Spleen (tissue), 11 donors: ENCODE measurements at regions not wholly inside any gene's neighbourhood (a gene's known extent, or its start where the extent isn't known, plus 50 kb on each side); places are given as distances from the start of the nearest gene placed in this dataset.

Source experiments
- DNase-seq: peaks from one replicate; pipeline ENCODE4 v3.0.0-alpha.2; 2020
- H3K27ac ChIP-seq, 8 donors: fragments of 200-600 bp; sonication (generic) in 7 of 8; 1 replicate in 4 of 8; 2 replicates in 4 of 8; pipeline versions ENCODE4 v1.5.0 to v1.8.0; 2016 to 2021; ENCODE audit warnings: inconsistent platforms in 4 of 8, mild to moderate bottlenecking in 4 of 8, moderate library complexity in 1 of 8
- H3K27me3 ChIP-seq, 7 donors: fragments of 200-600 bp; sonication (generic) in 6 of 7; replicated peaks in 1 of 7; 1 replicate in 4 of 7; 2 replicates in 3 of 7; pipeline versions ENCODE4 v1.5.0 to v1.8.0; 2016 to 2021; ENCODE audit warnings: inconsistent platforms in 3 of 7, mild to moderate bottlenecking in 1 of 7
- H3K36me3 ChIP-seq, 6 donors: fragments of 200-600 bp; sonication (generic) in 5 of 6; 1 replicate in 4 of 6; 2 replicates in 2 of 6; pipeline versions ENCODE4 v1.5.0 to v1.8.0; 2016 to 2021; ENCODE audit warnings: inconsistent platforms in 2 of 6
- H3K4me1 ChIP-seq, 6 donors: fragments of 200-600 bp; sonication (generic) in 5 of 6; 1 replicate in 3 of 6; 2 replicates in 3 of 6; pipeline versions ENCODE4 v1.5.0 to v1.8.0; 2016 to 2021; ENCODE audit warnings: inconsistent platforms in 3 of 6
- H3K4me3 ChIP-seq, 8 donors: fragments of 200-600 bp; sonication (generic) in 7 of 8; 1 replicate in 4 of 8; 2 replicates in 4 of 8; pipeline versions ENCODE4 v1.5.0 to v1.8.0; 2016 to 2021; ENCODE audit warnings: inconsistent platforms in 4 of 8, mild to moderate bottlenecking in 4 of 8, moderate library complexity in 2 of 8
- H3K9me3 ChIP-seq, 8 donors: fragments of 200-600 bp; sonication (generic) in 7 of 8; 1 replicate in 4 of 8; 2 replicates in 4 of 8; pipeline versions ENCODE4 v1.5.0 to v1.8.0; 2016 to 2021; ENCODE audit warnings: inconsistent platforms in 4 of 8
- CTCF ChIP-seq, 11 experiments: fragments of 200-600 bp in 7 of 11; fragments of 450-650 bp in 4 of 11; sonication (generic) in 4 of 11; IDR thresholded peaks in 8 of 11; conservative IDR thresholded peaks in 3 of 11; 1 replicate in 7 of 11; 2 replicates in 4 of 11; pipeline versions ENCODE4 v1.4.0 to v1.8.0; 2016 to 2021; ENCODE audit warnings: antibody characterized with exemption in 11 of 11, inconsistent platforms in 4 of 11, mild to moderate bottlenecking in 1 of 11
- POLR2A ChIP-seq, 3 donors: fragments of 450-650 bp; IDR thresholded peaks; one replicate each; pipeline ENCODE4 v1.5.1; 2017; ENCODE audit warnings: antibody characterized with exemption in 3 of 3, mild to moderate bottlenecking in 1 of 3
- POLR2AphosphoS5 ChIP-seq, 3 donors: sonication (generic); formaldehyde crosslinking; IDR thresholded peaks; one replicate each; pipeline ENCODE4 v1.5.1; 2017; ENCODE audit warnings: antibody characterized with exemption in 3 of 3
- WGBS, 5 donors: extraction: QIAGEN DNeasy Blood & Tissue Kit in 3 of 5; methylation state at CpG; one replicate each; pipeline versions ENCODE4 v1.1.5 to v1.1.7; 2013 to 2018; 5-methylcytosine and 5-hydroxymethylcytosine counted together
- intact Hi-C: fragments of 100-400 bp; cut with DNase I; formaldehyde crosslinking; loops from one replicate; pipeline ENCODE4 v1.15.0; 2023; ENCODE audit warnings: low total_unique reads
- donor health status: healthy with polysubstance abuse.
- donor health status: DM: no; HTN: no; CAD: no; lungs with moderate emphysema.
- donor health status: DM: no; HTN: no; CAD: no.
- donor health status: Bipolar disorder and iron deficiency.
- donor health status: healthy.
- donor health status: DM: no; HTN: no; CAD: no.
- donor health status: DM: yes; HTN: yes; CAD: no.

DNA sequence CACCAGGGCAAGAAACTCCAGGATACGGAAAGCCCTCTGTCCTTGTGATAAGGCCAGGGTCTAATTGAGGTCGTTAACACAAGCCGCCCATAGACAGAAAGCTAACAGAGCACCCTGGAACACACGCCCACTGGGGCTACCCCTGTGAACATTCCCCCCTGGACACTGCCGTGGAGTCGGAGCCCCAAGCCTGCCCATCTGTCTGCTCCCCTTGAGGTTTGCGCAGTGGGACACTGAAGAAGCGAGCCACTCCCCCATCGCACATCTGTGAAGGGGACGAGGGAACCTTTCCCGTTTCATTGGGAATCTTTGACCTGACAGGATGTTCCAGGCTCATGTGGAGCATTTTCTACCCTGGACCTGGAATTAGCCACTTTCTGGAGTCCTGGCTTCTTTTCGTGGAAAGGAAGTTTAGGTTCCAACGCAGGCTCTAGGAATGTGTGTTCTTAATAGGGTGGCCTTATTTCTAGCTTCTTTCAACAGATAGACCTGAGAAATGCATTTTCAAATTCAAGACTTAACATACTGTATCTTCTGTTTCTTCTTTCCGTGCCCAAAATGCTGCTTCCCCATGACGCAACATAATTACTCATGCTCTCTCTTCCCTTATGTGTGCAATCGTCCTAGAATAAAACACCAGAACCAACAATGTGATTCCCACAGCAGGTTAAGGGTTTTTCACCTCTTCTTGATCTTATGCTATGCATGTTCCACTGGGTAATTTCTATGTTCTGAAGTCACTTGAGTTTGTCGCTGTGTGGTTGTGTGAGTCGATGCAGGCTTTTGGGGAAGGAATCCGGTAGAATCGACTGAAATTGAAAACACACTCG lies 161.1 kb downstream of the ERMARD start:
- Histone ChIP-seq H3K4me1 (peaks cover 0 to 5% (median 0%) of the 10 kb centered on the region in 6 donors), H3K27me3 (peaks cover 0 to 61% (median 0%) of the 10 kb centered on the region in 7 donors), H3K27ac (no peak overlapping the region), H3K36me3 (no peaks in the 10 kb centered on the region), H3K4me3 (no peak overlapping the region), H3K9me3 (no peaks in the 10 kb centered on the region)
- no peak for TF ChIP-seq CTCF (IDR thresholded peaks at IDR 0.05 in 8 of 11, conservative IDR thresholded peaks at IDR 0.05 in 3 of 11)
- TF ChIP-seq POLR2A (IDR thresholded peaks at IDR 0.05), result no peak
- no peak for TF ChIP-seq POLR2AphosphoS5 (IDR thresholded peaks at IDR 0.05)
- WGBS, 5 donors, result 67 to 80% (median 73%) methylated on average over 21 of the region's 21 CpGs
- DNase-seq, result no peak
- intact Hi-C loops, result no loop called here

- Histone ChIP-seq H3K4me3 (no peak overlapping the region), H3K9me3 (no peaks in the 10 kb centered on the region), H3K27me3 (peaks cover 0 to 64% (median 0%) of the 10 kb centered on the region in 7 donors), H3K4me1 (peaks cover 0 to 10% (median 5%) of the 10 kb centered on the region in 6 donors), H3K27ac (no peak overlapping the region), H3K36me3 (no peaks in the 10 kb centered on the region)
- TF ChIP-seq POLR2A (IDR thresholded peaks at IDR 0.05) (no peak), POLR2AphosphoS5 (IDR thresholded peaks at IDR 0.05) (no peak)
- intact Hi-C loops, result no loop called here
- no peak for DNase-seq
- WGBS, 5 donors, result 84 to 93% (median 92%) methylated on average over 34 to 41 of the region's 41 CpGs
Measured at GRCh38 chr6:169911264-169912263, 160.1 kb downstream of the ERMARD start.

GRCh38 chr6:169909113-169909512 lies 157.7 kb downstream of the ERMARD start:
- H3K27ac ChIP-seq, result no peak overlapping the region
- H3K4me3 ChIP-seq, result no peak overlapping the region
- TF ChIP-seq POLR2AphosphoS5 (IDR thresholded peaks at IDR 0.05) (no peak), POLR2A (IDR thresholded peaks at IDR 0.05) (no peak), CTCF (IDR thresholded peaks at IDR 0.05 in 8 of 11, conservative IDR thresholded peaks at IDR 0.05 in 3 of 11) (no peak)
- no peaks in the 10 kb centered on the region for H3K9me3 ChIP-seq
- no peaks in the 10 kb centered on the region for H3K36me3 ChIP-seq
- 81 to 87% (median 85%) methylated on average over 7 of the region's 7 CpGs for WGBS, 5 donors
- peaks cover 4 to 33% (median 23%) of the 10 kb centered on the region in 6 donors for H3K4me1 ChIP-seq
- DNase-seq, result no peak
- H3K27me3 ChIP-seq, result peaks cover 0 to 46% (median 0%) of the 10 kb centered on the region in 7 donors
- intact Hi-C loops, result no loop called here

- no peak for DNase-seq
- no peaks in the 10 kb centered on the region for H3K9me3 ChIP-seq
- 90 to 97% (median 91%) methylated on average over 8 of the region's 8 CpGs for WGBS, 5 donors
Measured at GRCh38 chr6:169908403-169908933, 157.0 kb downstream of the ERMARD start.

More at GRCh38 chr6:169908403-169908933, 157.0 kb downstream of the ERMARD start:
- no peaks in the 10 kb centered on the region for H3K36me3 ChIP-seq
- TF ChIP-seq POLR2A (IDR thresholded peaks at IDR 0.05), result no peak
- no peak for TF ChIP-seq POLR2AphosphoS5 (IDR thresholded peaks at IDR 0.05)
- no peak overlapping the region for H3K27ac ChIP-seq
- H3K4me3 ChIP-seq, result no peak overlapping the region
- intact Hi-C loops, result no loop called here
- H3K4me1 ChIP-seq, result peaks cover 4 to 33% (median 23%) of the 10 kb centered on the region in 6 donors
- peaks cover 0 to 46% (median 0%) of the 10 kb centered on the region in 7 donors for H3K27me3 ChIP-seq
